Cardiac fibroblast (primary cell): ENCODE measurements at regions not wholly inside any gene's neighbourhood (a gene's known extent, or its start where the extent isn't known, plus 50 kb on each side); places are given as distances from the start of the nearest gene placed in this dataset.

ENCODE experiments used
- DNase-seq, 2 donors: peaks; one replicate each; pipeline versions ENCODE4 v3.0.0 to v3.0.0-alpha.2; 2010; ENCODE audit warnings: low read depth in 2 of 2
- H3K4me3 ChIP-seq, 2 donors: replicated peaks in 1 of 2; 1 replicate in 1 of 2; 2 replicates in 1 of 2; pipeline ENCODE4 v1.5.1; 2011; ENCODE audit warnings: low read depth in 2 of 2, low read length in 2 of 2, mild to moderate bottlenecking in 2 of 2, moderate library complexity in 1 of 2
- TF ChIP-seq, protein P1 (sequence below): IDR thresholded peaks from one replicate; pipeline ENCODE4 v1.5.1; 2011; ENCODE audit warnings: low read depth, mild to moderate bottlenecking, low read length, inconsistent platforms

GRCh38 chr1:187451238-187451637 is 622.5 kb downstream of the PLA2G4A start:
- DNase-seq: no peak
- TF ChIP-seq, protein P1, sequence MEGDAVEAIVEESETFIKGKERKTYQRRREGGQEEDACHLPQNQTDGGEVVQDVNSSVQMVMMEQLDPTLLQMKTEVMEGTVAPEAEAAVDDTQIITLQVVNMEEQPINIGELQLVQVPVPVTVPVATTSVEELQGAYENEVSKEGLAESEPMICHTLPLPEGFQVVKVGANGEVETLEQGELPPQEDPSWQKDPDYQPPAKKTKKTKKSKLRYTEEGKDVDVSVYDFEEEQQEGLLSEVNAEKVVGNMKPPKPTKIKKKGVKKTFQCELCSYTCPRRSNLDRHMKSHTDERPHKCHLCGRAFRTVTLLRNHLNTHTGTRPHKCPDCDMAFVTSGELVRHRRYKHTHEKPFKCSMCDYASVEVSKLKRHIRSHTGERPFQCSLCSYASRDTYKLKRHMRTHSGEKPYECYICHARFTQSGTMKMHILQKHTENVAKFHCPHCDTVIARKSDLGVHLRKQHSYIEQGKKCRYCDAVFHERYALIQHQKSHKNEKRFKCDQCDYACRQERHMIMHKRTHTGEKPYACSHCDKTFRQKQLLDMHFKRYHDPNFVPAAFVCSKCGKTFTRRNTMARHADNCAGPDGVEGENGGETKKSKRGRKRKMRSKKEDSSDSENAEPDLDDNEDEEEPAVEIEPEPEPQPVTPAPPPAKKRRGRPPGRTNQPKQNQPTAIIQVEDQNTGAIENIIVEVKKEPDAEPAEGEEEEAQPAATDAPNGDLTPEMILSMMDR: no peak
- H3K4me3 ChIP-seq: no peak overlapping the region

GRCh38 chr1:187454010-187454409 is 625.3 kb downstream of the PLA2G4A start:
- no peak overlapping the region for H3K4me3 ChIP-seq
- TF ChIP-seq, protein P1: no peak
- DNase-seq: no peak

DNA sequence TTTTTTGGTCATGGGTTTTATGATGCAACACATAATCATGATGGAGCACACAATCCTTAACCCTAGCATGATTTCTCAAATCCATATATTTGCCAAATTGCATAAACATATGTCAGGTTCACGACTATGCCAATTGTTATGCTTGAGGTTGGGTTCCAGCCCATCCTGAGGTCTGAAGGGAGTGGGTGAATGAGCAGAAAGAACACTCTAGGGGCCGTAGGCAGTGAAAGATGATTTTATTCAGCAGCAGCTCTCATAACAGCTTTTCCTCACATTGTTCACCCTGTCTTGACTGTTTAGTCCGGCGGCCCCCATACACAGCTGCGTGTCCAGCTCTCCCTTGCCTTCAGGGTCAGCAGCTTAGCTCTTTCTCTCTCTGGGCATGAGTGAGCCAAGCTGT is 627.7 kb downstream of the PLA2G4A start:
- TF ChIP-seq, protein P1: no peak
- no peak for DNase-seq
- H3K4me3 ChIP-seq: no peak overlapping the region

DNA sequence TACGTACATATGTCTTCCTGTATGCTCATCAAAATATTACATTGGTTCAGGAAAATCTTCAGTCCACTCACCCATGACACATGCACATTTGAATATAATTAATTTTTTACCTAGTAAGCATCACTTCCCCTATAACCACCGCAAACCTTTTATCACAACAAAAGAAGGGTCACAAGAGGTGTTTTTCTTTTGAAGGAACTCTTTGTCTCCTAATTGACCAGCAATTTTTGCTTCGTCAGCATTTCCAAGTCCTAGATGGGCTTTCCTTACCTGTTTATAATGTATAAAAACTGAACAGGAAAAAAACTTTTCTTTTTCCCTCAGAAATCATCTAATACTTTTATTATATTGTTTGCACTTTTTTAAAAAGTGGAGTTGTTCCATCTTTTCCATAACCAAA is 631.3 kb downstream of the PLA2G4A start:
- no peak overlapping the region for H3K4me3 ChIP-seq
- TF ChIP-seq, protein P1: no peak
- no peak for DNase-seq

DNA sequence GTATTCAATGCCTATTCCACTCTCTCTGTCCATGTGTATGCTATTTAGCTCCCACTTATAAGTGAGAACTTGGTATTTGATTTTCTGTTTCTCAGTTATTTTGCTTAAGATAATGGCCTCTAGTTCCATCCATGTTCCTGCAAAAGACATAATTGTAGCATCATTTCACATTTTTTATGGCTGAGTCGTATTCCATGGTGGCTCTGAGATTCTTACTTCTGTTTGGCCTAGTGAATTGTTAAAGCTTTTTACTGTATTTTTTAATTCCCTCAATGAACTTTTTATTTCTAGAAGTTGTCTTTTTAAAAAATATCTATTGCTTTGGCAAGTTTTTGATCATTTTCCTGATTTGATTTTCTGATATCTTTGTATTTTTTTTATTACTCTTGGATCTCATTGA is 635.6 kb downstream of the PLA2G4A start:
- TF ChIP-seq, protein P1: no peak
- no peak overlapping the region for H3K4me3 ChIP-seq
- no peak for DNase-seq

GRCh38 chr1:187465441-187465840 is 636.7 kb downstream of the PLA2G4A start:
- TF ChIP-seq, protein P1: no peak
- no peak overlapping the region for H3K4me3 ChIP-seq
- no peak for DNase-seq

- no peak for DNase-seq
- TF ChIP-seq, protein P1: no peak
- H3K4me3 ChIP-seq: no peak overlapping the region
Observed at GRCh38 chr1:187469836-187470235, 641.1 kb downstream of the PLA2G4A start.
